ENCODE measurements at regions not wholly inside any gene's neighbourhood (a gene's known extent, or its start where the extent isn't known, plus 50 kb on each side); places are given as distances from the start of the nearest gene placed in this dataset.

- ChIA-PET CTCF (ENCODE audit: partially characterized antibody) (no interaction called here), POLR2A (ENCODE audit: partially characterized antibody) (no interaction called here)
- WGBS, 2 experiments (ENCODE audit: extremely low coverage in 1 of 2, insufficient coverage in 1 of 2, insufficient read length in 1 of 2, insufficient replicate concordance in 2 of 2, low coverage in 1 of 2, low lambda C conversion rate in 2 of 2, missing lambda C conversion rate in 1 of 2), result 89% methylated on average over 6 of the region's 6 CpGs; no CpG with 5 or more reads in 1 of the 2 experiments
- Histone ChIP-seq H3K56ac (replicated peaks; ENCODE audit: insufficient read length, low read depth, low read length) (no peak overlapping the region), H2BK5ac (ENCODE audit: low read depth, low read length) (no peak overlapping the region), H3K14ac (ENCODE audit: insufficient read length) (no peak overlapping the region), H3K9ac (replicated peaks in 1 of 4; ENCODE audit: extremely low read depth in 1 of 4, low read depth in 3 of 4, low read length in 3 of 4) (no peak overlapping the region), H4K5ac (ENCODE audit: insufficient read length, low read depth, low read length) (no peak overlapping the region), H3K23me2 (ENCODE audit: low read depth, low read length) (no peaks in the 10 kb centered on the region), H2BK20ac (ENCODE audit: low read length) (no peak overlapping the region), H4K20me1 (replicated peaks in 1 of 2; ENCODE audit: control insufficient read depth in 1 of 2, insufficient read depth in 2 of 2, low read length in 2 of 2) (no peaks in the 10 kb centered on the region), H3K4me3 (ENCODE audit: extremely low read depth in 1 of 4, insufficient read depth in 2 of 4, low read depth in 3 of 4, low read length in 4 of 4) (no peak overlapping the region), H3K4ac (replicated peaks; ENCODE audit: insufficient read length, low read depth, low read length) (no peak overlapping the region), H3K4me2 (ENCODE audit: insufficient read depth in 1 of 2, low read depth in 2 of 2, low read length in 2 of 2) (no peak overlapping the region), H3K27ac (ENCODE audit: low read depth, low read length) (no peak overlapping the region), H3K79me2 (ENCODE audit: control insufficient read depth in 1 of 2, insufficient read depth in 2 of 2, low read length in 2 of 2) (no peaks in the 10 kb centered on the region), H3K18ac (ENCODE audit: extremely low read depth, low read length) (no peak overlapping the region), H4K91ac (replicated peaks; ENCODE audit: insufficient read length, low read length) (no peak overlapping the region), H4K8ac (ENCODE audit: extremely low read depth, insufficient read depth, low read length) (no peak overlapping the region; the same call in 1 of the 2 replicates), H2AFZ (ENCODE audit: low read length) (no peak overlapping the region; the same call in 1 of the 2 replicates), H3K4me1 (replicated peaks in 1 of 4; ENCODE audit: control insufficient read depth in 3 of 4, insufficient read depth in 4 of 4, low read length in 3 of 4) (no peaks in the 10 kb centered on the region; a peak in 1 of 7 replicates), H2BK120ac (replicated peaks; ENCODE audit: low read depth, low read length) (no peak overlapping the region), H2BK15ac (ENCODE audit: low read length) (no peak overlapping the region), H3K9me3 (ENCODE audit: insufficient read depth in 2 of 2, low read depth in 1 of 2, low read length in 1 of 2) (no peaks in the 10 kb centered on the region), H2AK5ac (ENCODE audit: low read depth, low read length) (no peak overlapping the region), H3K36me3 (ENCODE audit: control insufficient read depth in 2 of 4, insufficient read depth in 4 of 4, low read length in 3 of 4) (no peaks in the 10 kb centered on the region), H3K27me3 (replicated peaks in 1 of 4; ENCODE audit: control insufficient read depth in 3 of 4, extremely low read depth in 1 of 4, insufficient read depth in 3 of 4, low read length in 3 of 4) (no peaks in the 10 kb centered on the region), H3K23ac (ENCODE audit: insufficient read length) (no peak overlapping the region), H3K79me1 (ENCODE audit: low read depth, low read length) (no peaks in the 10 kb centered on the region), H2BK12ac (ENCODE audit: low read depth, low read length) (no peak overlapping the region)
- DNase-seq (ENCODE audit: low read depth in 1 of 2, low spot score in 2 of 2), result no peak
- FAIRE-seq, result no peak
- TF ChIP-seq BACH1 (IDR thresholded peaks at IDR 0.05; ENCODE audit: low read length) (no peak), EGR1 (IDR thresholded peaks at IDR 0.05; ENCODE audit: borderline replicate concordance, low read depth, low read length) (no peak), RBBP5 (IDR thresholded peaks at IDR 0.05; ENCODE audit: borderline replicate concordance, low read depth, low read length) (no peak), CBX8 (IDR thresholded peaks at IDR 0.05; ENCODE audit: borderline replicate concordance, low read depth, low read length) (no peak), USF2 (IDR thresholded peaks at IDR 0.05; ENCODE audit: low read length) (no peak), HDAC6 (IDR thresholded peaks at IDR 0.05; ENCODE audit: low read depth, low read length) (no peak), MAX (IDR thresholded peaks at IDR 0.05) (no peak), HDAC2 (IDR thresholded peaks at IDR 0.05; ENCODE audit: borderline replicate concordance in 1 of 2, low read depth in 2 of 2, low read length in 2 of 2) (no peak)
Observed at GRCh38 chr5:82388181-82388580, 110.0 kb upstream of the RPS23 start.

Data from H1 (cell line).